Germinal center (tissue), 1 donor: ENCODE measurements at regions not wholly inside any gene's neighbourhood (a gene's known extent, or its start where the extent isn't known, plus 50 kb on each side); places are given as distances from the start of the nearest gene placed in this dataset.
"Not testable (repeated sequence)": the region's sequence is repeated elsewhere in the genome, so short reads cannot be mapped to it uniquely, and the experiment has no call there.

ENCODE experiments used
- DNase-seq: peaks from one replicate; pipeline ENCODE4 v3.0.0; 2012; ENCODE audit warnings: mixed read lengths, low spot score

DNA sequence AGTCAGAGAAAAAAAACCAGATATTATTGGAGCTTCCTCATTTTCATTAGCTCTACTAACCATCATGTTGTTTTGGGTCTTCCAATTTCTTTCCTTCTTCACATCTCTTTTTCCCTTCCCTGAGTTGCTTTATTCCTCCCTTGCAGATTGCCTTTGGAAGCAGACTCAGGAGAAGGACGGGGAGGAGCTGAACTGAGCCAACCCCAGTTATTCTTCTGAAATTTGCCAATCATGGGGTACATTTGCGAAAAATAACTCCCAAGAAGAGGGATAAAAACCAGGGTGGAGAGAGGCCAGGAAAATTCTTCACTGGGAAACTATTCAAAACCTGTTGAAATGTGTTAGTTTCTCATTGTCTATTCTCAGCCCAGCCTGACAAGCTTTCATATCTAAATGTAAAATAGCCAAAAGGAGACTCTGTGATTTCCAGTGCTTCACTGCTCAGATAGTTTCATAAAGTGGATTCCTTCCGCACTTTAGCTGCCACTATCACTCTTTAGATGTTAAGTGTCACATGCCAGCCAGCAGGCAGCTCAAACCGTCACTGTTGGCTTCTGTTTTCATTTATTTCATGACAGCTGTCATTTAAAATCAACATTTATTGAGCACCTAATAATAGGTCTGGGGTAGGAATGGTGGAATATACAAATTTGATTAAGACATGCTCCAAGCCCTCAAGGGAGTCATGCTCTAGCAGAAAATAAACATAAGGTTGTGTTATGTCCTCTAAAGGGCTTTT, 204.5 kb downstream of the SREK1 start:
- no peak for DNase-seq

DNA sequence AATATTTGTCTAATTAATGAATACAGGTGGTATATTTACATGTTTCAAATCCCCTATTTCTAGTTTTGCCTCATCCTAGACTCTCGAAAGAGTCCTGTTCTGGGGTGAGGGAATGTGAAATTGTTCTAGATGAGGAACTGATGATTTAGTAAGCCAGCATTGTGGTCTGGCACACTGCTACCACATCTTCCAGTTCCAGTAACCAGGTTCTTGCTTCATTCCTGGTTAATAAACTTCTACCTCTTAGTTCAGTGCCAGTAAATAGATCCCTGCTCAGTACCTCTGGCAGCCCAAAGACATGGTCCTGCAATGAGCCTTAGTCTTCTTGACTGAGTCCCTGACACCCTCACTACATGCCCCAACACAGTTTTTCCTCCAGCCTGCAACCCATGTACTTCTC, 207.7 kb downstream of the SREK1 start:
- no peak for DNase-seq

DNA sequence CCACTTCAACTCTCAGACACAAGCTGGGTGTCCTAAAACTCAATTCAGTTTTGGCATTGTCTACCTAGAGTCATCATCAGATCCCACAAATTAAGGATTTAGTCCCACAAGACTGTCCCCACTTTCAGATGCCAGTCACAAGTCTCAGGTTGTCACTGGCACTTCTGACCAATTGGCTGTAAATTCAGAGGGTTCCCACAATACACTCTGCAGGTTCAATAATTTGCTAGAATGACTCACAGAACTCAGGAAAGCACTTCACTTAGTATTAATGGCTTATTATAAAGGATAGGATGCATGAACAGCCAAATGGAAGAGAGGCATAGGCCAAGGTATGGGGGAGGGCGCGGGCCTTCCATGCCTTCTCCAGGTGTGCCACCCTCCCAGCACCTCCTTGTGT, 209.1 kb downstream of the SREK1 start:
- no peak for DNase-seq

DNA sequence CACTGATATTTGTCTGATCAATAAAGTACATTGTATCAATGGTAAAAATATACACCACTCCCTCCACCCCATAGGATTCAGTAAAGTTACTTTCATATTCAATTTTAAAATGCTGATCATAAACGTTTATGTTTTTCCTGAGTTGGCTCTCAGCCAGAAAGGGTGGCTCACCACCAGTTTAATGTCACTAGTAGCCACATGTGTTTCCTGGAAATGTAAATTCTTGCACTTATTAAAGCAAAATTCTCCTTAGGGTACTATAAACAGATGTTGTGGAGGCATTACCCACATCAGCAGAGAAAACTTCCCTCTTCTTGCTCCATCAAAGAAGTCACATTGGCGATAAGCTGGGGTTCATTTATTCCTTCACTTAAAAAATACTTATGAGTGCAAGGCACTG, 210.3 kb downstream of the SREK1 start:
- no peak for DNase-seq

DNA sequence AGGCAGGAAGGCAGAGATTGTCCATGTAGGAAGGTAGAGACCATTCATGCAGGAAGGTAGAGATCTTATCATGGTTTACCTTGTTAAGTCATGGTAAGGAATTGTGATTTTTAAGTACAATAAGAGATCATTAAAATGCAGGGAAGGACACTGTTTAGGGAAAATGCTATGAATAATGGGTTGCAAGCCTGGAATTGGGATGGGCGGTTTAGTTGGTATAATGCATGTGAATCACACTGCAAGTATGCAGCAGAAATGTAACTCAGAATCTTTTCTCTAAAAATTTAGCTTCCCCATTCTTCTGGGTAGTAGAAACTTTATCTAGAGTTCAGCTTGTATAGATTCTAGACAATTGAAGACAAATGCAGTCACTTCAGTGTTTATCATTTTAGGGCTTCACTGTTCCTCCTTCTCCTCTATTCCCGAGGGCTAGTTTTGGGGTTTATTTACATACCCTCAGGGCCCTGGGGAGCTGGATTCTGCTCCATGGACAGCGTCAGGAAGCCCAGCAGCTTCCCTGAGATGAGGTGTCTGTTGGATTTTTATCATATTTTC, 212.0 kb downstream of the SREK1 start:
- DNase-seq: no peak

DNA sequence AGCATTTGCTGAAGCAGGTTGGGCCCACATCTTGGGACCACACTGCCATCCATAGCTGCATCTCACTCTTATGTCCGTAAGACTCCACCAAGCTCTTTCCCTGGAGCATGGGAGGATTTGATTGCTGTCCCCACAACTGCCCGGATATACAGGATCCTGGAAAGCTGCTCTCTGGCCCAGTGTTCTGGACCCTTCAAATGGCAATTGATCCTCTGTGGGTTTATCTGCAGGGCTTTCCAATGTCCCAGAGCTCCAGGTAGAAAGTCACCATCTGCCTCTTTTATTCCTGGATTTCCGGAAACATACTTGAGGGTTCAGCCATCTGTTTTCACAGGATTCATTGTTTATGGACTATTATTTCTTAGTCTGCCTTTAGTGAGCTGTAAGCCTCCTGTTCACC, 214.6 kb downstream of the SREK1 start:
- no peak for DNase-seq

DNA sequence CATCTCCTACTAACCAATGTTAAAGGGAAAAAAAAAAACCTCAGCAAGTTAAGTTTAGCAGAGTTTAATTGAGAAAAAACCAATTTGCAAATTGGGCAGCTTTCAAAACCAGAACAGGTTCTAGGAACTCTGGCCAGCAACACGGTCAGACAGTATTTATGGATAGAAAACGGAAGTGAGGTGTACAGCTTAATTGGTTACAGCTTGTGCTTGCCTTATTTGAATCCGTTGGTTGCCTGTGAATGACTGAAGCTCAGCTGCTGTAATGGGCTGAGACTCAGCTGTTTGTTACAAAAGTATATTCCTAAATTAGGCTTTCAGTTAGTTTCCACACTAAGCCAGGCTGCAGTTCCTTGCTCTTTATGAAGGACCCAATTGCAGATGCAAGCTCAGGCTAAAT, 217.0 kb downstream of the SREK1 start:
- DNase-seq: no peak

DNA sequence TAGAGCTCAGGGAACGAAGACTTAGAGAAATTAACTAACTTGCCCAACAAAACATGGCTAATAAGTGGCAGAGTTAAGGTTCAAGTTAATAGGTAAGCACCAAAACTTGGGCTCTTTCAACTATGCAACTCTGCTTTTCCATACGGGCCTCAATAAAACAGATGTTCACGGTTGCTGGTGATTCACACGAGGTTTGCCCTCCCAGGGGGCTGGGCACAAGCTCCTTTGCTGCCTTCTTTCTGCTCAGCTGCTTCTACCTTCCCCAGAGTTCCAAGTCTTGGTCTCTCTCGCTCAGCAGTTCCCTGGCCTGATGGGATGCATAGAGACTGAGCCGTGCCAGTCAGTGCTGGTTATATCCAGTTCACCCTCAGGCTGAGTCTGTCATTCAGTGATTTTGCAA, 217.9 kb downstream of the SREK1 start:
- DNase-seq: no peak

DNA sequence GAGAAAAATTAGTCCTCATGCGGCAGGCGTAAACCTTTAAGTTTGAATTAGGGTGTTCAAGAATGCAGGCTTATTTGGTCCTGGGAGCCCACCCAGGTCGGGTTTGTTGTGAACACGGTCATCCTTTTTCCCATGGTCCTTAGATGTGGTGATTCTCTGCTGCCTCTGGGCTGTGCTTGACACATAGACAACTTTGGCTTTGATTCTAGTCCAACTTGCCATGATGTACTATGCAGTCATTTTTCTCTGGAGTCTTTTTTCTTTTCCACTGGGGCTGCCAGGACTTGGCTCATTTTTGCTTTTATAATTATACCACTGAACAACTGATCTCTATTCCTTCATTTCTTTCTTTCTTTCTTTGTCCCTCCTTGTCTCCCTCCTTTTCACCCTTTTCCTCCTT, 218.6 kb downstream of the SREK1 start:
- no peak for DNase-seq

DNA sequence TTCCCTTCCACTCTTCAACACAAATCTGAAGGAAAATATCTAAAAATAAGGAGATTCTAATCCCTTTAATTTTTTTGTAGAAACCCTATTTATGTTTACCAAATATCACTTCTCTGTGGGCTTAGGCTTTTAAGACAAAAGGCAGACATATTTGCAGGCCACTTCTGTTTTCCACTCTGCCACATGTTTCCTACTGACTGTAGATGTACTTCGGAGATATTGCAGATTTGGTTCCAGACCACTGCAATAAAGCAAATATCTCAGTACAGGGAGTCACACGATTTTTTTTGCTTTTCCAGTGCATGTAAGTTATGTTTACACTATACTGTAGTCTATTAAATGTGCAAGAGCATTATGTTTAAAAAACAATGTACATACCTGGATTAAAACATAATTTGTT, 219.0 kb downstream of the SREK1 start:
- no peak for DNase-seq

DNA sequence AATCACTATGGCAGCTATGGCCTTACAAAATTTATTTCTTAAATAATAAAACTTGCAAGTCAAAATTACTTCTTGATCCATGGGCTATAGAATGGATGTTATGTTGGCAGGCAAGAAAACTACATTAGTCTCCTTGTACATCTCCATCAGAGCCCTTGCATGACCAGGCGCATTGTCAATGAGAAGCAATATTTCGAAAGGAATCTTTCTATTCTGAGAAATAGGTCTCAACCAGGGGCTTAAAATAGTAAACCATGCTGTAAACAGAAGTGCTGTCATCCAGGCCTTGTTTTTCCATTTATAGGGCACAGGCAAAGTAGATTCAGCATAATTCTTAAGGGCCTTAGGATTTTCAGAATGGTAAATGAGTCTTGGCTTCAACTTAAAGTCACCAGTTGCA, 220.1 kb downstream of the SREK1 start:
- no peak for DNase-seq

DNA sequence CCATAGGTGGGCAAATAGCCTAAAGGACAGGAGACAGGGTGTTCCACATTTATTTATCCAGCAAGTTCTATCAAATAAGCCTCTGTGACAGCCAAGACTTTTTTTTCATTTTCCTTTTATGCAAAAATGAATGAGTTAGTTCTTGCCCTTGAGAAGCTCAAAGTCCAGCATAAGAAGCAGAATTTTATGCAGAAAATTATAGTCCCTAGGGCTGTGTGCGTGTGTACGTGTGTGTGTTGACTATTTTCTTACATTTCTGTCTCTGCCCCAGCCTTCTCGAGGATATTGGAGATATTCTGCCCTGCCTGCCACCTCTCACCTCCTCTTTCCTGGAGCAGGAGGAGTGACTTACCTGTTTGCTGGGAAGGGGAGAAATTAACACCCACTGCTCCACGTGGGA, 221.9 kb downstream of the SREK1 start:
- DNase-seq: no peak

DNA sequence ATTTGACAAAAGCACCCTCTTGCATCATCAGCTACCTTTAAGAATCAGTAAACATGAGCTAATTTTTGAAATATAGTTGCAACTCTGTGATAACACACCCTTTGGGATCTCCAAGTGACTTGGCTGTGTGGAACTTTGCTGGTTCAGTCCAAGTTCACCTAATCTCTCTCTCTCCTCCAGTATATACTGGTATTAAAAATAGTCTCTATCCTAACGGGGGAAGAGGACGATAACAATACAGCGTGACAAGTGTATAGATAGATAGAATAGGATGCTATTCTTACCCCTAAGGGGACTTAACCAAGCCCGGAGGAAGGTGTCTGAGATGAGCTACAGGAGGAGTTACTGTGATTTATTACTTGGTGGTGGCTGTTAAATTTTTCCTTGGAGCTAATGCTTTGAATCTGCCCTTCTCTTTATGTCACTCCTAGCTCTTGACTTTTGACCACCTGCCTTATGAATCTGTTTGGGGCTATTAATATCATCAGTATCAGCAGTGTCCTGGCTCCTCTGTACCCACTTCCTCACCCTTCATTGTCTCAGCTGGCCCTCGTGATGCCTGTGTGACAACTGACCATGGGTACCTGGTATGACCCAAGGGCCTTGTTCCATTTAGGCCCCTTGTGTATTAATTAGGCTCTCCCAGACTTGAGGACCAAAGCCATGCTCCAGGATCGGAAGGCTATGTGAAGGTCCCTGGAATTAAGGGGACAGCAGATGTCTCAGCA, 223.9 kb downstream of the SREK1 start:
- no peak for DNase-seq

DNA sequence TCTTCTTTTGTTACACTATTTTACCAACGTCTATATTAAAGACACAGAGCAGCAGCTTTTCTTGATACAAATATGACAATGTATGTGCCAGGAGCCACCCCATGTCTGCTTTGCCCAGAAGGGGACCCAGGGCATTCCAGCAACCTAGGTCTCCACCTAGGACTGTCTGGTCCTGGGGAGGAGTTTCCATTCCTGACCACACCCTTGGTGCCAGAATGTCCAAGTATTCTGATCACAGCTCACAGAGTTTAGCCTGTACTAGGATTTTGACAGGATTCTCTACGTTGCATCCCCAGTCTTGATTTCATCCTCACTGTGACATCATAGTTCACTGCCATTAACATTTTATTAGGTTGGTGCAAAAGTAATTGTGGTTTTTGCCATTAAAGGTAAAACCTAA, 224.7 kb downstream of the SREK1 start:
- DNase-seq: no peak

DNA sequence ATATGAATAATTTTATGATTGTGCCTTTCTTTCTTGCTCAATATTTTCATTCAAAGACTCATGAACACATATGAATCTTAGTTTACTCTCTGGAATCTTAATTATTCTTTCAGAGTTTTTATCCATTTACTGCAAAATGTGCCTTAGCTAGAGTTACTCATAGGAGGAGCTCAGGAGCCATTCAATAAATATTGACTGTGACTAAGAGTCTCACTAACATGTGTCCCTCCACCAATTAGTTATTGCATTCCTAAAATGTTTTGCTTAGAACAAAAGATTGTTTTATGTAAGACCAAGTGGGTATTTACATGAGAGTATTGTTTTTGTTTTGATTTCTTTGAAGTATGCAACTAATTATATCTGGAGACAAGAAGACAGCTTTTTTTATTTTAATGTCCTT, 218.4 kb upstream of the MAST4 start:
- DNase-seq: no peak

DNA sequence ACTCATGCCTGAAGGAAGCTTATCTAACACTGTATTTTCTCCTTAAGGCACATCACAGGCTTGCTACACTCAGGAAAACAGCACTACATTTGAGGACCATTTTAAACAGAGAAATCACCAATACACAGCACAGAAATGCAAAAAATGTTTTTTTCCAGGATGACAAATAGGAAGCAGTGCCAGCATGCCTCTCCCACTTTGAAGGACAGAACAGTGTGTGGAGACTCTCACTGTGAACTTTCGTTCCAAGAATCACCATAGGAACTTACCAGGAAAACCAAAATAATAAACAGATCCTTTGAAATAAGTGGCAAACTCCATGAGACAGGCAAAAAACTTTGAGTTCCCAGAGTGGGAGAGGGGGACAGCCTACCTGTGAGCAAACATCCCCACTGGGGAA, 217.8 kb upstream of the MAST4 start:
- no peak for DNase-seq

DNA sequence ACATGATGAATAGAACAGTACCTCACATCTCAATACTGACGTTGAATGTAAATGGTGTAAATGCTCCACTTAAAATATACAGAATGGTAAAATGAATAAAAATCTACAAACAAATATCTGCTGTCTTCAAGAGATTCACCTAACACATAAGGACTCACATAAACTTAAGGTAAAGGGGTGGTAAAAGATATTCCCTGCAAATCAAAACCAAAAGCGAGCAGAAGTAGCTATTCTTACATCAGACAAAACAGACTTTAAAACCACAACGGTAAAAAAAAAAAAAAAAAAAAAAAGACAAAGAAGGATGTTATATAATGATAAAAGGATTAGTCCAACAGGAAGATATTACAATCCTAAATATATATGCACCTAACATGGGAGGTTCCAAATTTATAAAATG, 214.0 kb upstream of the MAST4 start:
- no peak for DNase-seq

DNA sequence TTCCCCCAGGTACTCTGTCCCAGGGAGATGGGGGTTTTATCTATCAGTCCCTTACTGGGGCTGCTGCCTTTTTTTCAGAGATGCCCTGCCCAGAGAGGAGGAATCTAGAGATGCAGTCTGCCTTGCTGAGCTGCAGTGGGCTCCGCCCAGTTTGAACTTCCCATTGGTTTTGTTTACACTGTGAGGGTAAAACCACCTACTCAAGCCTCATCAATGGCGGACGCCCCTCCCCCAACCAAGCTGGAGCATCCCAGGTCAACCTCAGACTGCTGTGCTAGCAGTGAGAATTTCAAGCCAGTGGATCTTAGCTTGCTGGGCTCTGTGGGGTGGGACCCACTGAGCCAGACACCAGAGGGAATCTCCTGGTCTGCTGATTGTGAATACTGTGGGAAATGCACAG, 191.0 kb upstream of the MAST4 start:
- not testable (repeated sequence) for DNase-seq

DNA sequence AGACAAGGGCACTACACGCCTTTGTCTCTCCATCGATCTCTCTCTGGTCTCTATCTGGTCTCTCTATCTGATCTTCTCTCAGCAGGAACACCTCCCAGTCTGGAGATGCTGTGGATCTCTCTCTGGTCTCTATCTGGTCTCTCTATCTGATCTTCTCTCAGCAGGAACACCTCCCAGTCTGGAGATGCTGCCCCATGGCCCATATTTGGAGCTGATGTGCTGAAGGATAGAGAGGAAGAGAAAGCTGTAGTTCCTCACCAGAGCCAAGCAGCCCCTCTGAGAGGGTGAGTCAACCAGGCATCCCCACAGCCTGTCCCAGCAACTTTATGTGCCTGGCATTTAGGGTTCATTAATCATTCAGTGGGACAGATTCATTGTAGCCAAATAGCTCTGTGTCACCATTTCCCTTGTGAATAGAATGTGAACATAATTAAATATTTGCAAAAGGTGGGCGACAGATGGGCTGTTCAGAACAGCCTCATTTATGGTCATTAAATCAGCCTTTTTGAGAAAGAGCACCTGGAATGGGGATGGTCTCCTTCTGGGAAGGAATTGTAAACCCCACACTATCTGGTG, 189.3 kb upstream of the MAST4 start:
- no peak for DNase-seq

DNA sequence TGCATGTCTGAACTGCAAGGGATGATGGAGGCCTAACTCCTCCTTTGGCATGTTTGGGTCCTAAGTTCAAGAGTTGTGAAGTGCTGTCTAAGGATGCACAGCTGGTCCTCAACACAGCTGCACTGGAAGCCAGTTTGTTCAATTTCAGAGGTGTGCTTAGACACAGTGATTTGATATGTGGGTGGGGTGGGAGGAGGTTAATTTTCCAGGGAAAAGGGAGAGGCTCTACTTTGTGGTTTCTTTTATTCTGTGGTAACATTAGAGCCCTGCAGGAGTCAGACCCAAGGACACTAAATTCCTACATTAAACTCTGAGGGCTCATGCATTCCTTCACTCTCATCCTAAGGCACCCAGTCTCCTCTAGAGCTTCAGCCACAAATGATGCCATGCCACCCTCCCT, 188.4 kb upstream of the MAST4 start:
- no peak for DNase-seq

DNA sequence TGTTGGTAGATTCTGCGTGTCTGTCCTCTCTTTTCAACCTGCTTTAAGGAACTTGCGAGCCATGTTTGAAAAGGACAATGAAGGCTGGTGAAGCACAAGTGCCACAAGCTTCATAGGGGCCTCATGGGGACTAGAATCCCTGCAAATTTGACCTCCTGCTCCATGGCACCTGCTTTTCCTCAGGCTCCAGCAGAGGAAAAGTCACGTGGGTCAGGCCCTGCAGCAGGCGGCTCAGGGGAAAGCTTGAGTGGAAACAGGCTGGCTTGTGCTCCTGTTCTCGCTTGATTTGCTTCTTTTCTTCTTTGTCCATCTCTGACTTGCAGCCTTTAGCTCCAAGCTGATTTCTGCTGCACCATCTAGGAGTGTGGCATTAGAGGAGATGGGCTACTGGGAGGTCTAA, 187.6 kb upstream of the MAST4 start:
- DNase-seq: no peak

DNA sequence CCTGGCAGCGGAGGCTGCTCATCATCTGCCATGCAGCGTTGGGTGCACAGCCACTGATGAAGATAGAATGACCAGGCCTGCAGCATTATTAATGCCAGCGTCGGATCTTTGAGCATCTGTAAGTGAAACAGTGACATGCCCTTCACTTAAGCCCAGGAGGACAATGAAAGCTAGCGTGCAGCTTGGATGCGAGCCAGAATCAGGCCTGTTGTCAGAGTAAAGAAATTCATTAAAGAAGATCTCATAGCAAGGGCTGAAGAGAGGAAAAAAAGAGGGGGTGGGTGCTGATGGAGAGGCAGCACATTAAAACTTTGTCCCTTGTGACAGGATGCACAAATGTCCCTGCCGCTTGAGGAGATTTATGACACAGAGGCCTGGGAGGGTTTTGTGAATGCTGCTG, 186.1 kb upstream of the MAST4 start:
- DNase-seq: no peak

DNA sequence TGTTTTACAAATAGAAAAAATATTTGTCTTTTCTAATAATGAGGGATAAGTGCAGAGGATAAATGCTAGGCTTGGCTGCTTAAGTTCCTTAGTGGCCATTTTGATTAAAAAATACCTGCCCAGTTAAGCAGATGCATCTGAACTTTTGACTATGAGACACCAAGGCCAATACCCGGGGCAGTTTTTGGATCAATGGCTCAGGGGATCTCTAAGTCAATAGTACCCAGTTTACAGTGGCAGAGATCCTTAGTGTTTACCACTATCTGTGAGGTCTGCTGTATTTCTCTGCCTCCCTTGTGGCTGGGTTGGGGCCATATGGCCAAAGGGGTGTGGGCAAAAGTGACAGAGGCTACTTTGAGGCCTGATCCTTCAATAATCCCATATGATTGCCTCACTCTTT, 184.5 kb upstream of the MAST4 start:
- no peak for DNase-seq
